ENCODE measurements at regions not wholly inside any gene's neighbourhood (a gene's known extent, or its start where the extent isn't known, plus 50 kb on each side); places are given as distances from the start of the nearest gene placed in this dataset.
"Not testable (repeated sequence)": the region's sequence is repeated elsewhere in the genome, so short reads cannot be mapped to it uniquely, and the experiment has no call there.

- TF ChIP-seq EZH2phosphoT487 (IDR thresholded peaks at IDR 0.05; ENCODE audit: low read length) (no peak), EZH2 (optimal IDR thresholded peaks at IDR 0.05; ENCODE audit: low read depth, low read length) (no peak), CTCF (IDR thresholded peaks at IDR 0.05; ENCODE audit: low read length) (no peak)
Measured at GRCh38 chr4:171242831-171243230, 570.4 kb upstream of the GALNTL6 start.

GRCh38 chr4:171239196-171239595, 574.0 kb upstream of the GALNTL6 start:
- H2AFZ ChIP-seq (ENCODE audit: low read length), result no peak overlapping the region
- no peak overlapping the region for H3K27ac ChIP-seq (ENCODE audit: low read length)
- no peaks in the 10 kb centered on the region for H3K36me3 ChIP-seq (replicated peaks; ENCODE audit: insufficient read depth, low read length)
- no peak overlapping the region for H3K9ac ChIP-seq (ENCODE audit: low read length)
- H4K20me1 ChIP-seq (ENCODE audit: insufficient read depth, low read length), result no peaks in the 10 kb centered on the region
- no peaks in the 10 kb centered on the region for H3K9me2 ChIP-seq (replicated peaks; ENCODE audit: insufficient read depth, low read length)
- no peak overlapping the region for H3K4me2 ChIP-seq (ENCODE audit: low read depth, low read length)
- no peak overlapping the region for H3K4me3 ChIP-seq (ENCODE audit: low read length)
- no peak for DNase-seq
- H3K79me2 ChIP-seq (ENCODE audit: low read length), result no peaks in the 10 kb centered on the region
- H3K4me1 ChIP-seq (ENCODE audit: low read length), result no peaks in the 10 kb centered on the region
- TF ChIP-seq EZH2phosphoT487 (IDR thresholded peaks at IDR 0.05; ENCODE audit: low read length), result no peak
- no peak for TF ChIP-seq CTCF (IDR thresholded peaks at IDR 0.05; ENCODE audit: low read length)
- no peak for TF ChIP-seq EZH2 (optimal IDR thresholded peaks at IDR 0.05; ENCODE audit: low read depth, low read length)
- no peaks in the 10 kb centered on the region for H3K9me3 ChIP-seq (replicated peaks; ENCODE audit: insufficient read depth, low read length)
- no peaks in the 10 kb centered on the region for H3F3A ChIP-seq (ENCODE audit: insufficient read depth, low read length)
- H3K27me3 ChIP-seq (replicated peaks; ENCODE audit: insufficient read depth, low read length), result no peaks in the 10 kb centered on the region

More at GRCh38 chr4:171242831-171243230, 570.4 kb upstream of the GALNTL6 start:
- H3K36me3 ChIP-seq (replicated peaks; ENCODE audit: insufficient read depth, low read length), result no peaks in the 10 kb centered on the region
- no peaks in the 10 kb centered on the region for H3K9me3 ChIP-seq (replicated peaks; ENCODE audit: insufficient read depth, low read length)
- no peaks in the 10 kb centered on the region for H3K79me2 ChIP-seq (ENCODE audit: low read length)
- no peaks in the 10 kb centered on the region for H3K4me1 ChIP-seq (ENCODE audit: low read length)
- H3K4me3 ChIP-seq (ENCODE audit: low read length), result no peak overlapping the region
- H3K9me2 ChIP-seq (replicated peaks; ENCODE audit: insufficient read depth, low read length), result no peaks in the 10 kb centered on the region
- H3K27ac ChIP-seq (ENCODE audit: low read length), result no peak overlapping the region
- no peaks in the 10 kb centered on the region for H3F3A ChIP-seq (ENCODE audit: insufficient read depth, low read length)
- no peak overlapping the region for H3K9ac ChIP-seq (ENCODE audit: low read length)
- H2AFZ ChIP-seq (ENCODE audit: low read length), result no peak overlapping the region
- no peak for DNase-seq
- no peak overlapping the region for H3K4me2 ChIP-seq (ENCODE audit: low read depth, low read length)
- H3K27me3 ChIP-seq (replicated peaks; ENCODE audit: insufficient read depth, low read length), result no peaks in the 10 kb centered on the region
- H4K20me1 ChIP-seq (ENCODE audit: insufficient read depth, low read length), result no peaks in the 10 kb centered on the region

GRCh38 chr4:171235521-171235920, 577.7 kb upstream of the GALNTL6 start:
- Histone ChIP-seq H3F3A (ENCODE audit: insufficient read depth, low read length) (no peaks in the 10 kb centered on the region), H3K27me3 (replicated peaks; ENCODE audit: insufficient read depth, low read length) (no peaks in the 10 kb centered on the region), H3K9me3 (replicated peaks; ENCODE audit: insufficient read depth, low read length) (no peaks in the 10 kb centered on the region), H4K20me1 (ENCODE audit: insufficient read depth, low read length) (no peaks in the 10 kb centered on the region), H3K9me2 (replicated peaks; ENCODE audit: insufficient read depth, low read length) (no peaks in the 10 kb centered on the region), H3K4me2 (ENCODE audit: low read depth, low read length) (no peak overlapping the region), H3K27ac (ENCODE audit: low read length) (no peak overlapping the region), H3K4me3 (ENCODE audit: low read length) (no peak overlapping the region), H3K9ac (ENCODE audit: low read length) (no peak overlapping the region), H3K36me3 (replicated peaks; ENCODE audit: insufficient read depth, low read length) (no peaks in the 10 kb centered on the region), H3K4me1 (ENCODE audit: low read length) (no peaks in the 10 kb centered on the region), H3K79me2 (ENCODE audit: low read length) (no peaks in the 10 kb centered on the region), H2AFZ (ENCODE audit: low read length) (no peak overlapping the region)
- DNase-seq, result no peak
- no peak for TF ChIP-seq EZH2phosphoT487 (IDR thresholded peaks at IDR 0.05; ENCODE audit: low read length)
- TF ChIP-seq EZH2 (optimal IDR thresholded peaks at IDR 0.05; ENCODE audit: low read depth, low read length), result no peak
- TF ChIP-seq CTCF (IDR thresholded peaks at IDR 0.05; ENCODE audit: low read length), result no peak

GRCh38 chr4:171229354-171229753, 583.9 kb upstream of the GALNTL6 start:
- H3K36me3 ChIP-seq (replicated peaks; ENCODE audit: insufficient read depth, low read length); DNase-seq; H2AFZ ChIP-seq (ENCODE audit: low read length): not testable (repeated sequence)

More at GRCh38 chr4:171229354-171229753, 583.9 kb upstream of the GALNTL6 start:
- H3K27ac ChIP-seq (ENCODE audit: low read length); H3K9ac ChIP-seq (ENCODE audit: low read length); H3K9me3 ChIP-seq (replicated peaks; ENCODE audit: insufficient read depth, low read length); H3K79me2 ChIP-seq (ENCODE audit: low read length); H3K27me3 ChIP-seq (replicated peaks; ENCODE audit: insufficient read depth, low read length); H3K4me2 ChIP-seq (ENCODE audit: low read depth, low read length); H3K4me1 ChIP-seq (ENCODE audit: low read length); H4K20me1 ChIP-seq (ENCODE audit: insufficient read depth, low read length); H3K9me2 ChIP-seq (replicated peaks; ENCODE audit: insufficient read depth, low read length); H3K4me3 ChIP-seq (ENCODE audit: low read length); H3F3A ChIP-seq (ENCODE audit: insufficient read depth, low read length): not testable (repeated sequence)
